ENCODE measurements at regions not wholly inside any gene's neighbourhood (a gene's known extent, or its start where the extent isn't known, plus 50 kb on each side); places are given as distances from the start of the nearest gene placed in this dataset.

- no peak for FAIRE-seq
- WGBS, 2 experiments (ENCODE audit: extremely low coverage in 1 of 2, insufficient coverage in 1 of 2, insufficient read length in 1 of 2, insufficient replicate concordance in 2 of 2, low coverage in 1 of 2, low lambda C conversion rate in 2 of 2, missing lambda C conversion rate in 1 of 2), result 94% methylated on average over 4 of the region's 4 CpGs; no CpG with 5 or more reads in 1 of the 2 experiments
- Histone ChIP-seq H4K5ac (ENCODE audit: insufficient read length, low read depth, low read length) (no peak overlapping the region), H2BK120ac (replicated peaks; ENCODE audit: low read depth, low read length) (no peak overlapping the region), H3K79me1 (ENCODE audit: low read depth, low read length) (no peaks in the 10 kb centered on the region), H4K91ac (replicated peaks; ENCODE audit: insufficient read length, low read length) (no peak overlapping the region), H3K9me3 (ENCODE audit: insufficient read depth in 2 of 2, low read depth in 1 of 2, low read length in 1 of 2) (no peaks in the 10 kb centered on the region), H3K14ac (ENCODE audit: insufficient read length) (no peak overlapping the region), H2BK12ac (ENCODE audit: low read depth, low read length) (no peak overlapping the region), H2BK5ac (ENCODE audit: low read depth, low read length) (no peak overlapping the region), H2BK15ac (ENCODE audit: low read length) (no peak overlapping the region), H2BK20ac (ENCODE audit: low read length) (no peak overlapping the region), H3K56ac (replicated peaks; ENCODE audit: insufficient read length, low read depth, low read length) (no peak overlapping the region), H2AK5ac (ENCODE audit: low read depth, low read length) (no peak overlapping the region), H3K4me1 (replicated peaks in 1 of 4; ENCODE audit: control insufficient read depth in 3 of 4, insufficient read depth in 4 of 4, low read length in 3 of 4) (no peaks in the 10 kb centered on the region), H3K23ac (ENCODE audit: insufficient read length) (no peak overlapping the region), H3K4me2 (ENCODE audit: insufficient read depth in 1 of 2, low read depth in 2 of 2, low read length in 2 of 2) (no peak overlapping the region), H3K36me3 (ENCODE audit: control insufficient read depth in 2 of 4, insufficient read depth in 4 of 4, low read length in 3 of 4) (no peaks in the 10 kb centered on the region), H3K4me3 (ENCODE audit: extremely low read depth in 1 of 4, insufficient read depth in 2 of 4, low read depth in 3 of 4, low read length in 4 of 4) (no peak overlapping the region), H3K79me2 (ENCODE audit: control insufficient read depth in 1 of 2, insufficient read depth in 2 of 2, low read length in 2 of 2) (no peaks in the 10 kb centered on the region), H3K23me2 (ENCODE audit: low read depth, low read length) (no peaks in the 10 kb centered on the region), H3K9ac (replicated peaks in 1 of 4; ENCODE audit: extremely low read depth in 1 of 4, low read depth in 3 of 4, low read length in 3 of 4) (no peak overlapping the region), H3K27me3 (replicated peaks in 1 of 4; ENCODE audit: control insufficient read depth in 3 of 4, extremely low read depth in 1 of 4, insufficient read depth in 3 of 4, low read length in 3 of 4) (no peaks in the 10 kb centered on the region), H4K8ac (ENCODE audit: extremely low read depth, insufficient read depth, low read length) (no peak overlapping the region), H4K20me1 (replicated peaks in 1 of 2; ENCODE audit: control insufficient read depth in 1 of 2, insufficient read depth in 2 of 2, low read length in 2 of 2) (no peaks in the 10 kb centered on the region), H2AFZ (ENCODE audit: low read length) (no peak overlapping the region), H3K27ac (ENCODE audit: low read depth, low read length) (no peak overlapping the region), H3K18ac (ENCODE audit: extremely low read depth, low read length) (no peak overlapping the region), H3K4ac (replicated peaks; ENCODE audit: insufficient read length, low read depth, low read length) (no peak overlapping the region)
- no peak for DNase-seq (ENCODE audit: low read depth in 1 of 2, low spot score in 2 of 2)
- CTCF ChIA-PET (ENCODE audit: partially characterized antibody), result interaction anchor here (0.5 to 0.9 kb wide), 2 partner anchors 86 to 243 kb away, joined by 3 read pairs; no protein-coding TSS in a partner anchor
- POLR2A ChIA-PET (ENCODE audit: partially characterized antibody), result no interaction called here
- no peak for TF ChIP-seq TEAD4 (IDR thresholded peaks at IDR 0.05; ENCODE audit: low read depth, low read length)
- no peak for TF ChIP-seq BRCA1 (IDR thresholded peaks at IDR 0.05; ENCODE audit: low read depth, low read length)
- no peak for TF ChIP-seq RAD21 (IDR thresholded peaks at IDR 0.05 in 1 of 2, conservative IDR thresholded peaks at IDR 0.05 in 1 of 2; ENCODE audit: low read depth in 2 of 2, low read length in 2 of 2)
- TF ChIP-seq BCL11A (IDR thresholded peaks at IDR 0.05; ENCODE audit: low read depth in 2 of 2, low read length in 2 of 2), result no peak
- TF ChIP-seq SP4 (IDR thresholded peaks at IDR 0.05; ENCODE audit: low read length), result no peak
- TF ChIP-seq NANOG (IDR thresholded peaks at IDR 0.05; ENCODE audit: insufficient read depth, low read depth, low read length, poor library complexity, severe bottlenecking), result no peak
- no peak for TF ChIP-seq SIN3A (conservative IDR thresholded peaks at IDR 0.05 in 1 of 2, IDR thresholded peaks at IDR 0.05 in 1 of 2; ENCODE audit: low read depth in 1 of 2, low read length in 2 of 2)
- TF ChIP-seq BACH1 (IDR thresholded peaks at IDR 0.05; ENCODE audit: low read length), result no peak
- no peak for TF ChIP-seq HDAC2 (IDR thresholded peaks at IDR 0.05; ENCODE audit: borderline replicate concordance in 1 of 2, low read depth in 2 of 2, low read length in 2 of 2)
- no peak for TF ChIP-seq CHD2 (IDR thresholded peaks at IDR 0.05; ENCODE audit: low read length)
- no peak for TF ChIP-seq TAF1 (IDR thresholded peaks at IDR 0.05; ENCODE audit: low read depth, low read length)
Measured at GRCh38 chr13:110981379-110981778, 66.5 kb upstream of the ANKRD10 start.

Measured in H1 (cell line).